H9 (cell line): ENCODE measurements at regions not wholly inside any gene's neighbourhood (a gene's known extent, or its start where the extent isn't known, plus 50 kb on each side); places are given as distances from the start of the nearest gene placed in this dataset.

Source experiments
- DNase-seq: peaks from one replicate; pipeline ENCODE4 v3.0.0-alpha.2; 2017
- H2AFZ ChIP-seq: one replicate; pipeline ENCODE4 v1.6.1; 2013; ENCODE audit warnings: mild to moderate bottlenecking, low read length, control low read depth, moderate library complexity
- H2AK5ac ChIP-seq: 2 replicates; pipeline ENCODE4 v1.6.1; 2013; ENCODE audit warnings: low read length, control low read depth, mixed read lengths; ENCODE audit not compliant: insufficient read length
- H2BK120ac ChIP-seq: one replicate; pipeline ENCODE4 v1.6.1; 2013; ENCODE audit warnings: low read depth, mild to moderate bottlenecking, low read length, control low read depth, inconsistent platforms; ENCODE audit not compliant: poor library complexity, severe bottlenecking
- H2BK12ac ChIP-seq: 2 replicates; pipeline ENCODE4 v1.6.1; 2013; ENCODE audit warnings: low read length, control low read depth, mixed read lengths, low read depth; ENCODE audit not compliant: insufficient read length
- H2BK15ac ChIP-seq: 2 replicates; pipeline ENCODE4 v1.6.1; 2013; ENCODE audit warnings: low read depth, low read length, control low read depth
- H2BK20ac ChIP-seq: one replicate; pipeline ENCODE4 v1.6.1; 2013; ENCODE audit warnings: low read depth, mild to moderate bottlenecking, low read length, control low read depth, inconsistent platforms; ENCODE audit not compliant: poor library complexity, severe bottlenecking
- H2BK5ac ChIP-seq: 2 replicates; pipeline ENCODE4 v1.6.1; 2013; ENCODE audit warnings: low read length, control low read depth, mixed read lengths; ENCODE audit not compliant: insufficient read length
- H3K14ac ChIP-seq: 2 replicates; pipeline ENCODE4 v1.6.1; 2013; ENCODE audit warnings: low read length, control low read depth; ENCODE audit not compliant: insufficient read depth
- H3K18ac ChIP-seq: 2 replicates; pipeline ENCODE4 v1.6.1; 2013; ENCODE audit warnings: low read depth, mild to moderate bottlenecking, mixed read lengths, low read length, control low read depth; ENCODE audit not compliant: insufficient read length
- H3K23ac ChIP-seq: 2 replicates; pipeline ENCODE4 v1.6.1; 2013; ENCODE audit warnings: low read length, control low read depth, mixed read lengths, low read depth; ENCODE audit not compliant: insufficient read length
- H3K23me2 ChIP-seq: 2 replicates; pipeline ENCODE4 v1.6.1; 2013; ENCODE audit warnings: low read depth, mild to moderate bottlenecking, mixed read lengths, low read length, control low read depth; ENCODE audit not compliant: insufficient read length, poor library complexity, severe bottlenecking
- H3K27ac ChIP-seq: 2 replicates; pipeline ENCODE4 v1.5.1; 2013; ENCODE audit warnings: low read length, control low read depth, mixed read lengths, low read depth; ENCODE audit not compliant: insufficient read length
- H3K27me3 ChIP-seq: 2 replicates; pipeline ENCODE4 v1.6.1; 2013; ENCODE audit warnings: low read length, control low read depth, inconsistent platforms; ENCODE audit not compliant: insufficient read depth
- H3K4ac ChIP-seq: 2 replicates; pipeline ENCODE4 v1.6.1; 2013; ENCODE audit warnings: low read depth, mild to moderate bottlenecking, control low read depth, inconsistent platforms, low read length, moderate library complexity
- H3K4me1 ChIP-seq: 2 replicates; pipeline ENCODE4 v1.6.1; 2013; ENCODE audit warnings: low read length, control low read depth, inconsistent platforms; ENCODE audit not compliant: insufficient read depth
- H3K4me2 ChIP-seq: 2 replicates; pipeline ENCODE4 v1.6.1; 2013; ENCODE audit warnings: low read length, control low read depth, mixed read lengths; ENCODE audit not compliant: insufficient read length, insufficient read depth
- H3K56ac ChIP-seq: 2 replicates; pipeline ENCODE4 v1.6.1; 2013; ENCODE audit warnings: low read depth, mild to moderate bottlenecking, mixed read lengths, low read length, control low read depth; ENCODE audit not compliant: insufficient read length
- H3K79me1 ChIP-seq: 2 replicates; pipeline ENCODE4 v1.6.1; 2013; ENCODE audit warnings: low read depth, mild to moderate bottlenecking, moderate library complexity, low read length, control low read depth, inconsistent platforms; ENCODE audit not compliant: insufficient read depth, poor library complexity, severe bottlenecking
- H3K79me2 ChIP-seq: 2 replicates; pipeline ENCODE4 v1.6.1; 2013; ENCODE audit warnings: low read length, control low read depth, inconsistent platforms; ENCODE audit not compliant: insufficient read depth
- H3K9ac ChIP-seq: 2 replicates; pipeline ENCODE4 v1.6.1; 2013; ENCODE audit warnings: low read length, control low read depth, mixed read lengths; ENCODE audit not compliant: insufficient read length; ENCODE audit errors: extremely low read depth
- H3K9me3 ChIP-seq: one replicate; pipeline ENCODE4 v1.6.1; 2013; ENCODE audit warnings: low read depth, low read length, inconsistent platforms; ENCODE audit not compliant: control insufficient read depth
- H3T11ph ChIP-seq: one replicate; pipeline ENCODE4 v1.6.1; 2013; ENCODE audit warnings: mild to moderate bottlenecking, low read length, control low read depth, inconsistent platforms
- H4K20me1 ChIP-seq: one replicate; pipeline ENCODE4 v1.6.1; 2013; ENCODE audit not compliant: control insufficient read depth, insufficient read length, insufficient read depth
- H4K5ac ChIP-seq: 2 replicates; pipeline ENCODE4 v1.6.1; 2013; ENCODE audit warnings: low read depth, mild to moderate bottlenecking, mixed read lengths, low read length, control low read depth; ENCODE audit not compliant: insufficient read length
- H4K8ac ChIP-seq: replicated peaks from 2 replicates; pipeline ENCODE4 v1.6.1; 2013; ENCODE audit warnings: low read length, control low read depth, mixed read lengths, low read depth; ENCODE audit not compliant: insufficient read length
- H4K91ac ChIP-seq: 2 replicates; pipeline ENCODE4 v1.6.1; 2013; ENCODE audit warnings: low read depth, mild to moderate bottlenecking, moderate library complexity, mixed read lengths, low read length, control low read depth; ENCODE audit not compliant: insufficient read length
- H3K27ac Mint-ChIP-seq, 3 experiments: 2 replicates in 2 of 3; 3 replicates in 1 of 3; pipeline ENCODE4 v1.8.0; 2020 to 2021; ENCODE audit warnings: mixed read lengths in 3 of 3, mild to moderate bottlenecking in 1 of 3, moderate library complexity in 1 of 3
- H3K27me3 Mint-ChIP-seq: 2 replicates; pipeline ENCODE4 v1.8.0; 2021; ENCODE audit warnings: low read depth, mild to moderate bottlenecking, moderate library complexity, mixed read lengths
- H3K36me3 Mint-ChIP-seq, 3 experiments: 2 replicates in 2 of 3; 3 replicates in 1 of 3; pipeline ENCODE4 v1.8.0; 2020 to 2021; ENCODE audit warnings: low read depth in 3 of 3, mixed read lengths in 3 of 3; ENCODE audit not compliant: insufficient read depth in 1 of 3
- H3K4me1 Mint-ChIP-seq, 2 experiments: 2 replicates each; pipeline ENCODE4 v1.8.0; 2020; ENCODE audit warnings: mixed read lengths in 2 of 2
- H3K4me3 Mint-ChIP-seq, 2 experiments: 2 replicates in 1 of 2; 3 replicates in 1 of 2; pipeline ENCODE4 v1.8.0; 2020 to 2021; ENCODE audit warnings: mild to moderate bottlenecking in 2 of 2, mixed read lengths in 2 of 2, moderate library complexity in 1 of 2
- H3K9me3 Mint-ChIP-seq, 2 experiments: 2 replicates in 1 of 2; 3 replicates in 1 of 2; pipeline ENCODE4 v1.8.0; 2020; ENCODE audit warnings: mild to moderate bottlenecking in 2 of 2, mixed read lengths in 2 of 2, moderate library complexity in 1 of 2
- CTCF ChIP-seq: fragments of 200-600 bp; sonication (generic); conservative IDR thresholded peaks from 3 replicates; pipeline ENCODE4 v1.8.0; 2021; ENCODE audit warnings: antibody characterized with exemption, mild to moderate bottlenecking
- WGBS: extraction: QIAGEN DNeasy Blood & Tissue Kit; methylation state at CpG from one replicate; pipeline ENCODE4 v1.1.7; 2013; ENCODE audit warnings: missing lambda C conversion rate, low lambda C conversion rate, mixed read lengths; ENCODE audit not compliant: insufficient read length; ENCODE audit errors: extremely low coverage; 5-methylcytosine and 5-hydroxymethylcytosine counted together

GRCh38 chr4:148790246-148790645, 348.0 kb upstream of the NR3C2 start:
- Histone ChIP-seq H4K91ac (no peak overlapping the region), H2BK5ac (no peak overlapping the region), H3K23me2 (no peaks in the 10 kb centered on the region), H2BK120ac (no peak overlapping the region), H3K4me1 (peaks cover 4% of the 10 kb centered on the region; the same call in 1 of the 2 replicates), H2AK5ac (no peak overlapping the region), H3K4ac (no peak overlapping the region), H2AFZ (no peak overlapping the region), H2BK20ac (no peak overlapping the region), H3K27me3 (no peaks in the 10 kb centered on the region), H3K27ac (no peak overlapping the region), H3K56ac (no peak overlapping the region), H4K5ac (no peak overlapping the region), H3K9me3 (no peaks in the 10 kb centered on the region), H3K18ac (no peak overlapping the region), H3K9ac (no peak overlapping the region), H2BK12ac (no peak overlapping the region), H3K23ac (no peak overlapping the region), H2BK15ac (no peak overlapping the region), H4K8ac (no peak overlapping the region), H3T11ph (no peak overlapping the region), H3K4me2 (no peak overlapping the region), H4K20me1 (no peaks in the 10 kb centered on the region), H3K79me2 (no peaks in the 10 kb centered on the region), H3K14ac (peak overlapping the region; percentile 40; the same call in 1 of the 2 replicates), H3K79me1 (no peaks in the 10 kb centered on the region)
- Mint-ChIP-seq H3K27me3 (no peaks in the 10 kb centered on the region), H3K4me3 (no peak overlapping the region), H3K27ac (no peak overlapping the region), H3K36me3 (no peaks in the 10 kb centered on the region), H3K9me3 (no peaks in the 10 kb centered on the region), H3K4me1 (peaks cover 10 to 26% of the 10 kb centered on the region in 2 experiments)
- TF ChIP-seq CTCF = no peak
- WGBS = no CpG with 5 or more reads among the region's 5 CpGs
- no peak for DNase-seq
